PC-3 (cell line): ENCODE measurements at regions not wholly inside any gene's neighbourhood (a gene's known extent, or its start where the extent isn't known, plus 50 kb on each side); places are given as distances from the start of the nearest gene placed in this dataset.

ENCODE experiments used
- ATAC-seq: fragments of 200-7000 bp; cut with Tn5 transposase; 2 replicates; pipeline ENCODE4 v1.9.1; 2020; ENCODE audit warnings: mild to moderate bottlenecking, moderate library complexity
- BruUV-seq: library from RNA; stranded (reverse); fragments of 400-500 nt; replicated peaks from 2 replicates; lab custom pipeline; 2021; lab: Mats Ljungman, UMichigan
- CTCF ChIA-PET: fragments of 300-600 bp; sonication (Branson Sonifier 250); formaldehyde crosslinking; loops from one replicate; lab custom pipeline; 2022; ENCODE audit warnings: antibody characterized with exemption; lab: Charles Lee
- POLR2A ChIA-PET: fragments of 300-600 bp; sonication (Branson Sonifier 250); formaldehyde crosslinking; loops from one replicate; lab custom pipeline; 2022; ENCODE audit warnings: antibody characterized with exemption; ENCODE audit not compliant: unreplicated experiment; lab: Charles Lee
- DNase-seq: peaks from one replicate; pipeline ENCODE4 v3.0.0-alpha.2; 2015
- H2AFZ ChIP-seq: fragments of 300-600 bp; sonication (generic); 2 replicates; pipeline ENCODE4 v1.6.0; 2016; ENCODE audit warnings: antibody characterized with exemption, low read length
- H3F3A ChIP-seq: fragments of 300-600 bp; sonication (generic); one replicate; pipeline ENCODE4 v1.6.0; 2017; ENCODE audit warnings: antibody characterized with exemption, low read length, control low read depth, mild to moderate bottlenecking; ENCODE audit not compliant: unreplicated experiment
- H3K27ac ChIP-seq: fragments of 300-600 bp; sonication (generic); 2 replicates; pipeline ENCODE4 v1.5.1; 2016; ENCODE audit warnings: mild to moderate bottlenecking, low read length
- H3K27me3 ChIP-seq: fragments of 300-600 bp; sonication (generic); 2 replicates; pipeline ENCODE4 v1.6.1; 2016; ENCODE audit warnings: low read length, mixed read lengths
- H3K36me3 ChIP-seq: fragments of 300-600 bp; sonication (generic); 2 replicates; pipeline ENCODE4 v1.6.1; 2016; ENCODE audit warnings: low read depth, mixed run types, low read length, mixed read lengths
- H3K4me1 ChIP-seq: fragments of 300-600 bp; sonication (generic); 2 replicates; pipeline ENCODE4 v1.5.1; 2016; ENCODE audit warnings: low read length; ENCODE audit not compliant: insufficient read depth
- H3K4me2 ChIP-seq: fragments of 300-600 bp; sonication (generic); 2 replicates; pipeline ENCODE4 v1.6.0; 2016; ENCODE audit warnings: low read length
- H3K4me3 ChIP-seq: fragments of 300-600 bp; sonication (generic); 2 replicates; pipeline ENCODE4 v1.5.1; 2016; ENCODE audit warnings: mild to moderate bottlenecking, low read length, mixed read lengths
- H3K79me2 ChIP-seq: fragments of 300-600 bp; sonication (generic); 2 replicates; pipeline ENCODE4 v1.6.1; 2017; ENCODE audit warnings: low read length, mixed read lengths
- H3K9ac ChIP-seq: fragments of 300-600 bp; sonication (generic); 2 replicates; pipeline ENCODE4 v1.6.0; 2016; ENCODE audit warnings: mild to moderate bottlenecking, low read length
- H3K9me2 ChIP-seq: fragments of 300-600 bp; sonication (generic); replicated peaks from 2 replicates; pipeline ENCODE4 v1.6.1; 2016; ENCODE audit warnings: mixed run types, low read length, mixed read lengths
- H3K9me3 ChIP-seq: fragments of 300-600 bp; sonication (generic); 2 replicates; pipeline ENCODE4 v1.6.1; 2016; ENCODE audit warnings: low read length, mixed read lengths
- H4K20me1 ChIP-seq: fragments of 300-600 bp; sonication (generic); 2 replicates; pipeline ENCODE4 v1.6.1; 2016; ENCODE audit warnings: low read length, mixed read lengths
- CTCF ChIP-seq: fragments of 300-600 bp; sonication (generic); conservative IDR thresholded peaks from 2 replicates; pipeline ENCODE4 v1.5.1; 2017; ENCODE audit warnings: antibody characterized with exemption, low read depth, mild to moderate bottlenecking, low read length
- EZH2 ChIP-seq: fragments of 300-600 bp; sonication (generic); IDR thresholded peaks from one replicate; pipeline ENCODE4 v1.6.1; 2017; ENCODE audit warnings: antibody characterized with exemption, mild to moderate bottlenecking, low read length; ENCODE audit not compliant: unreplicated experiment
- EZH2phosphoT487 ChIP-seq: fragments of 300-600 bp; sonication (generic); IDR thresholded peaks from 2 replicates; pipeline ENCODE4 v1.6.1; 2018; ENCODE audit warnings: mild to moderate bottlenecking, antibody characterized with exemption, low read length, borderline replicate concordance
- intact Hi-C: fragments of 100-400 bp; cut with micrococcal nuclease; formaldehyde crosslinking; loops from 2 replicates; pipeline ENCODE4 v1.9.0; 2023

- ATAC-seq (no peak), DNase-seq (no peak)
- no TSS peak for BruUV-seq
- Histone ChIP-seq H2AFZ (no peak overlapping the region), H3K9me2 (no peaks in the 10 kb centered on the region), H3K4me2 (no peak overlapping the region), H4K20me1 (no peaks in the 10 kb centered on the region), H3F3A (no peaks in the 10 kb centered on the region), H3K36me3 (no peaks in the 10 kb centered on the region), H3K79me2 (no peaks in the 10 kb centered on the region), H3K27me3 (peaks cover 38% of the 10 kb centered on the region; the same call in 1 of the 2 replicates), H3K9ac (no peak overlapping the region), H3K9me3 (no peaks in the 10 kb centered on the region), H3K27ac (no peak overlapping the region), H3K4me3 (no peak overlapping the region), H3K4me1 (no peaks in the 10 kb centered on the region)
- POLR2A ChIA-PET: no interaction called here
- no peak for TF ChIP-seq EZH2phosphoT487
- TF ChIP-seq CTCF: no peak
- CTCF ChIA-PET: no interaction called here
- intact Hi-C loops: no loop called here
Observed at GRCh38 chr9:89775641-89776040, 170.8 kb downstream of the GADD45G start.

GRCh38 chr9:89776795-89777525 lies 172.1 kb downstream of the GADD45G start:
- H3K79me2 ChIP-seq: no peaks in the 10 kb centered on the region

More at GRCh38 chr9:89776795-89777525, 172.1 kb downstream of the GADD45G start:
- no peak overlapping the region for H3K4me3 ChIP-seq
- no peaks in the 10 kb centered on the region for H3K36me3 ChIP-seq
- peaks cover 50% of the 10 kb centered on the region for H3K27me3 ChIP-seq
- no peaks in the 10 kb centered on the region for H3K9me2 ChIP-seq
- no peaks in the 10 kb centered on the region for H3K9me3 ChIP-seq
- no peaks in the 10 kb centered on the region for H4K20me1 ChIP-seq
- no peak overlapping the region for H2AFZ ChIP-seq
- no peak overlapping the region for H3K9ac ChIP-seq
- no peak for ATAC-seq
- ChIA-PET CTCF (no interaction called here), POLR2A (no interaction called here)
- intact Hi-C loops: no loop called here
- TF ChIP-seq EZH2phosphoT487 (no peak), EZH2 (no peak), CTCF (no peak)
- H3K4me1 ChIP-seq: no peaks in the 10 kb centered on the region
- no peaks in the 10 kb centered on the region for H3F3A ChIP-seq
- DNase-seq: no peak
- BruUV-seq: no TSS peak
- no peak overlapping the region for H3K4me2 ChIP-seq
- no peak overlapping the region for H3K27ac ChIP-seq
